HG02981 (cell line): ENCODE measurements at regions not wholly inside any gene's neighbourhood (a gene's known extent, or its start where the extent isn't known, plus 50 kb on each side); places are given as distances from the start of the nearest gene placed in this dataset.

ENCODE experiments used
- ATAC-seq: cut with Tn5 transposase; IDR thresholded peaks from one replicate; pipeline ENCODE4 v1.9.1; 2021; ENCODE audit warnings: mild to moderate bottlenecking, moderate library complexity; ENCODE audit not compliant: unreplicated experiment

DNA sequence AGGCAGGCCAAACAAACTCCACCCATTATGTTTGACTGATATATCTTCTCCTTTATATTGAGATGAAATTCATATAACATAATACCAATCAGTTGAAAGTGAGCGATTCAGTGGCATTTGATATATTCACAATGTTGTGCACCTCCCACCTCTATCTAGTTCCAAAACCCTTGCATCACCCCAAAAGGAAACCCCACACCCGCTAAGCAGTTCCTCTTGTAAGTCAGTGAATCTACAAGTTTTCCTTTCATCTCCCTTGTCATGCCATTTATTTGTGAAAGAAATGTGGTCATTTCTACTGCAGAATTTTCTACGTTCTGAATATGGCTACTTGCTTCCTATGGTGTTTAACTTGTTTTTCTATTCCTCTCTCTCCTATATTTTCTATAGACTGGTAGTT lies 99.4 kb upstream of the PTPN3 start:
- no peak for ATAC-seq

DNA sequence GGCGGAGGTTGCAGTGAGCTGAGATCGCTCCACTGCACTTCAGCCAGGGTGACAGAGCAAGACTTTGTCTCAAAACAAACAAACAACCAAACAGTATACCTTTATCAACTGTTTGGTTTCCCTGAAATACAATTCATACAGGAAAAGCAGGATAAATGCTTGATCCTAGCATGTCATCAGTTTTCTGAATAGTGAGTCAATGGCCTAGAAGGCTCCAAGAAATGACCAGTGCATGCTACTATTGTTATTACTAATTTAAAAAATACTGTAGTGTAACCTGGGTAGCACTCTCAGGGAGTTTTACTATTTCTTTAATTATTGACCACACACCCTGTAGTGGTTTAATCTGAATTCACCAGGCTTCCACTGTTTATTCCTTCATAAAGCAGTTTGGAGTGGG lies 101.0 kb upstream of the PTPN3 start:
- ATAC-seq = no peak

GRCh38 chr9:109599711-109600110 lies 101.6 kb upstream of the PTPN3 start:
- no peak for ATAC-seq

DNA sequence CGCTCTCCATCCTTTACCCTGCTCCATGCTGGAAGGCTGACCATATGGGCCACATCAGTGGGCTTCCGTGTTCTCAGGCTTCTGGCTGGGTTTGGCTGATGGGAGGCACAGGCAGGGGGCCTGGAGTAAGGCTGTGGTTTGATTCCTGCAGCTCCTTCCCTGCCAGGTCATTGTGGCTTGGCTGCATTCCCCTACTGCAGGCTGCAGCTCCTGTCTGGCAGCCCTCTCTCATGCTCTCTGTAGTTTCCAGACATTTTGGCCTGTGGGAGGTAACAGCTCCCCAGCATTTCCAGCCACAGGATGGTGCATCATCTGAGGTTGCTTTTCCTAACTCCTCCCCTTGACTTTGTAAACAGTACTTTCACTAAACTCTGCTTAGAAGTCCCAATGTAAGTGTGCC lies 102.0 kb upstream of the PTPN3 start:
- no peak for ATAC-seq

- no peak for ATAC-seq
Observed at GRCh38 chr9:109601181-109601580, 103.1 kb upstream of the PTPN3 start.

DNA sequence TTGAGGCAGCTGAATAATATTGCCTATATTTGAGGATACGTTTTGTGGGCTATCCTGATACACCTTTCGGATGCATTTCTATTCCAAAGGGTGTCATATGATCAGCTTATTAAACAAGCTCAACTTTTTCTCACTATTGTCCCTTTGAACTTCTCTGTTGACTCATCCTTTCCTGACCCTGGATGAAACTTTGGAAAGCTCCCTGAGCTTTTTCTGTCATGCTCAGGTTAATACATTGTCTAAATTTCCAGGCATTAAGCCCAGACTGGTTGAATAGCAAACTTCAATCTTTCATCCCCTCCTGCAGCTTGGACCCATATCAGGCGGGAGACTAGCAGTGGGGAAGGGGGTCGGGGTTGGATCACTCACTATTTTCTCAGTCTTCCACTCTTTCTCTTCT lies 104.9 kb upstream of the PTPN3 start:
- ATAC-seq = no peak

- no peak for ATAC-seq
Observed at GRCh38 chr9:109604131-109604530, 106.0 kb upstream of the PTPN3 start.

- ATAC-seq = no peak
Observed at GRCh38 chr9:109604781-109605180, 106.7 kb upstream of the PTPN3 start.

DNA sequence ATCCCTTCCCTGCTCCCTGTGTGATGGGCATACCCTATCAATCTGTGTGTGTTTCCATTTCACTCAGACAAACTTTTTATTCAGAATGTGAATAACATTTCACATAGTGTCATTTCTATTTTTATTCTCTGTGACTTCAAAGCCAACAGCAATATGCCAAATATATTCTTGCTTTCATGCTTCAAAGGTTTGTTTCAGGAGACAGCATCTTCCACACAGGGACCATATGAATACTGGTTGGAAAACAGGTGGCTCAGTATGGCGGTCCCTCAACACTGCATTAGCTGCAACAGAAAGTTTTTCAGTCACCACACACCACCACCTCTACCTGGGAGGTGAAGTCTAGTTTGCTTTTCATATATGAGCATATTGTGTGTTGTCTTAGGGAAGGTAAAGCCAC lies 111.0 kb upstream of the PTPN3 start:
- no peak for ATAC-seq

DNA sequence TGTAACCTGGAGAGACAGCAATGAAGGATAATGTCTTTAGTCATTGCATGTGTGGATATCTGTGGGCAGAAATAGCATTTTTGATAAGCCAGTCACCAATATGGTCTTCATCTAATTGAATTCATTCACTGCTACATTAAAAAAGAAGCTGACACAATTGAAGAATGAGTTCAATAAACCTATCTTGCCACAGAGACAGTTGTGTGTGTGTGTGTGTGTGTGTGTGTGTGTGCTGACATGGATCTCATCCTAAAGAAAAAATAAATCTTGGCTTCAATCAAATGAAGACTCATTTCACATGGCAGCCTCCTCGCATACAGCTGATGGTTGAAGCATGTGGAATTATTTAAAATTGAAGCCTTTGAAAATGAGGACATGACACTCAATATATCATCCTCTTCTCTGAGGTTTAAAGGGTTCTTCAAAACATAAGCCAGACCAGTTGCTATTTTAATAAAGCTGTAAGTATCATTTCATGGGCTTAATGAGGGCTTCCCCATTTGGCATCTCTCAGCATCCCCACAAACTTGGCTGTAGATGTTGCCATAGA lies 118.5 kb upstream of the PTPN3 start:
- ATAC-seq = no peak

- ATAC-seq = no peak
Observed at GRCh38 chr9:109619310-109619709, 121.2 kb upstream of the PTPN3 start.

GRCh38 chr9:109624143-109624542 lies 126.0 kb upstream of the PTPN3 start:
- no peak for ATAC-seq

- ATAC-seq = no peak
Observed at GRCh38 chr9:109624896-109625295, 126.8 kb upstream of the PTPN3 start.

GRCh38 chr9:109627042-109627441 lies 128.9 kb upstream of the PTPN3 start:
- ATAC-seq = no peak

GRCh38 chr9:109629615-109630014 lies 131.5 kb upstream of the PTPN3 start:
- no peak for ATAC-seq

DNA sequence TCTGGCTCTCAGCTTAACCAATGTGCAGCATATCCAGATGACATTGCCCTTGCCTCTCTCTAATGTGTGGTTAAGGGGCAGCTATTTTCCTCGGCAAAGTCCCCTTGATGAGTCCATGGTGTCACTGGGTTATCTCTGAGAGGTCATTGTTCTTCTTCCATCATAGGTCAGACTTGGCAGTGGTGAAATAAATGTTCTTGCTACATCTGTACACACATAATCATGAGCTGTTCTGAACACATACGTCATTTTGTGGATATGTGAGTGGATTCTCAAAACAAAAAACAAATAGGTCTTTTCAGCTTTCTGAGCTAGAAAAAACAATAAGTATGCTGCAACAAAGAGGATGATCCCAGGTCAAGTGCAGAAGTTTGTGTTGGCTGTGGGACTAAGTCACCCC lies 134.7 kb upstream of the PTPN3 start:
- no peak for ATAC-seq

DNA sequence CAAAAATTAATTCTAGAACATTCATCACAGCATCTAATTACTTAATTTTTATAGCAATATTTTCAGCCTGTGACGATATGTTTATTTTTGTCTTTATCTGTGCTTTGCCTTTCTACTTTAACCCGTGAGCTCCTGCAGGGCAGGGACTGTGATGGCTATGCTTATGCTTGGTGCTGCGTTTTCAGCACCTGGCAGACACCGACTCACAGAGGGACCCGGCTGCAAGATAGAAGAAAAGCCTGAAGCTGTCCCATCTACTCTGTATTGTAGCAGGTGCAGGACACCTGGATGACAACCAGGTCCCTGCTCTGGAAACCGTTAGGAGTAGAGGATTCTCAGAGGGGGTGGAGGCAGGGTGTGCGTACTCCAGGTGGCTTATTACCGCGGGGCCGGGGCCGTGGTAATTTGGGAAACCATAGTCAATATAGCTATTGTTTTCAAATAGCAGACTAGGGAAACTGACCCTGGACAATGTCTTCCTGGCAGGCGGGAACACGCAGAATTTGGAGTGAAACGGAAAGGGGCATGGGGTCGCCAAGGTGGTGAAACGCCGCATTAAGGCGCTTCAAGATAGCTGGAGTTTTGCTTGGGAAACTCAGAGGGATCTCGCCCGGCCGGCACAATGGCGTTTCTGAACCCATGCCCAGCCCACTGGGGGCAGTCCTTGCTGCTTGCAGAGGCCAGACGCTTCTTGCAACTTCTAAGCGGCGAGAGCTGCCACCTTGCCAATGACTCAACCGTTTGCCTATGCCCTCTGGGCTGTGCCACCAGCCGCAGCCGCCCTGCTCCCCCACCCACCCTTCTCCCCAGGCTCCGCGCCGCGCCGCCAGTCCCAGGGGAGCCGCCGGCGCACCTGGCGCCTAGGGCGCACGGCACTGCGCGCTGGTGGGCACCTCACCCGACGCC lies 140.1 kb upstream of the PALM2AKAP2 start:
- no peak for ATAC-seq

- ATAC-seq = no peak
Observed at GRCh38 chr9:109640580-109641371, 139.2 kb upstream of the PALM2AKAP2 start.

GRCh38 chr9:109641372-109641659 lies 138.7 kb upstream of the PALM2AKAP2 start:
- ATAC-seq = no peak

DNA sequence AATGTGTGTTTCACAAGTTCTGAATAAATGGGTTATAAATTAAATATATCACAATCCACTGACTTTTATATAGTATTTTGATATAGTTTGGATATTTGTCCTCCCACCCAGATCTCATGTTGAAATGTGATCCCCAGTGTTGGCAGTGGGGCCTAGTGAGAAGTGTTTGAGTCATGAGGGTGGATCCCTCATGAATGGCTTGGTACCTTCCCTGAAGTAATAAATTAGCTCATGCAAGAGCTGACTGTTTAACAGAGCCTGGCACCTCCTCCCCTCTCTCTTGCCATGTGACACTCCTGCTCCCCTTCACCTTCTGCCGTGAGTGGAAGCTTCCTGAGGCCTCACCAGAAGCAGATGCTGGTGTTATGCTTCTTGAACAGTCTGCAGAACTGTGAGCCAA lies 127.9 kb upstream of the PALM2AKAP2 start:
- no peak for ATAC-seq

DNA sequence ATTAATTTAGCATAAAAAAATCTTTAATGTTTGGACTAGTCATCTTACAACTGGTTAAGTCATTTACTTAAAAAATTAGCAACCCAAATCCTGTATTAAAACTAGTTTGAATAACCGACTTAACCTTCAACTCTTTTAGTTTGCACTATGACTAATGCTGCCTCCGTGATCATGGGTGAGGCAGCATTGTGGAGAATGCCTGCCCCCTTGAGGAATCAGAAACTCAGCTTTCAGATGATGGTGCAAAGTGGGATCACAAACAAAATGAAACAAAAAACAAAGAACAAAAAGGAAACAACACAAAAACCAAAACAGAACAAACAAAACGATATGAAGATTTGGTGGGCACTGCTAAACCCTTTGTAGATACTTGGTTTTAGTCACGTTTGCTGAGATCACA lies 127.0 kb upstream of the PALM2AKAP2 start:
- ATAC-seq = no peak

- no peak for ATAC-seq
Observed at GRCh38 chr9:109653470-109653869, 126.5 kb upstream of the PALM2AKAP2 start.
